SK-N-SH treated with all-trans-retinoic acid at 6 μM for 48 hours (cell line): ENCODE measurements at regions not wholly inside any gene's neighbourhood (a gene's known extent, or its start where the extent isn't known, plus 50 kb on each side); places are given as distances from the start of the nearest gene placed in this dataset.

ENCODE experiments used
- ATAC-seq: fragments of 200-7000 bp; cut with Tn5 transposase; 3 replicates; pipeline ENCODE4 v1.9.1; 2020; ENCODE audit warnings: mild to moderate bottlenecking, moderate library complexity
- ARNTL ChIP-seq: fragments of 450-650 bp; formaldehyde crosslinking; IDR thresholded peaks from 2 replicates; pipeline ENCODE4 v1.5.0; 2020; ENCODE audit warnings: low read depth, mild to moderate bottlenecking, moderate library complexity, borderline replicate concordance
- BACH2 ChIP-seq: fragments of 250-450 bp; sonication (Bioruptor Pico); IDR thresholded peaks from 2 replicates; pipeline ENCODE4 v1.9.0; 2021; ENCODE audit warnings: mild to moderate bottlenecking, borderline replicate concordance
- CSDC2 ChIP-seq: fragments of 250-450 bp; sonication (Bioruptor Pico); IDR thresholded peaks from 2 replicates; pipeline ENCODE4 v1.5.0; 2020; ENCODE audit warnings: mild to moderate bottlenecking, moderate library complexity
- GLIS3 ChIP-seq: fragments of 250-450 bp; sonication (Bioruptor Pico); IDR thresholded peaks from 2 replicates; pipeline ENCODE4 v1.5.0; 2020; ENCODE audit warnings: mild to moderate bottlenecking, moderate library complexity
- ISL1 ChIP-seq: fragments of 250-450 bp; sonication (Bioruptor Pico); IDR thresholded peaks from 2 replicates; pipeline ENCODE4 v2.1.2; 2022; ENCODE audit warnings: mild to moderate bottlenecking, moderate library complexity
- OSR1 ChIP-seq: fragments of 250-450 bp; sonication (Bioruptor Pico); IDR thresholded peaks from 2 replicates; pipeline ENCODE4 v1.8.0; 2022; ENCODE audit warnings: moderate library complexity, mild to moderate bottlenecking, inconsistent platforms
- POU6F1 ChIP-seq: fragments of 250-450 bp; sonication (Bioruptor Pico); IDR thresholded peaks from 2 replicates; pipeline ENCODE4 v1.8.0; 2021; ENCODE audit warnings: low read depth, mild to moderate bottlenecking, moderate library complexity, borderline replicate concordance
- PPARA ChIP-seq: fragments of 250-450 bp; sonication (Bioruptor Pico); IDR thresholded peaks from 2 replicates; pipeline ENCODE4 v1.5.0; 2020; ENCODE audit warnings: mild to moderate bottlenecking, borderline replicate concordance
- SNAI2 ChIP-seq: fragments of 250-450 bp; sonication (Bioruptor Pico); IDR thresholded peaks from 2 replicates; pipeline ENCODE4 v1.5.0; 2020; ENCODE audit warnings: mild to moderate bottlenecking, moderate library complexity
- TCF4 ChIP-seq: fragments of 250-450 bp; sonication (Bioruptor Pico); IDR thresholded peaks from 2 replicates; pipeline ENCODE4 v1.8.0; 2021; ENCODE audit warnings: mild to moderate bottlenecking, moderate library complexity, borderline replicate concordance
- TOX ChIP-seq: fragments of 250-450 bp; sonication (Bioruptor Pico); IDR thresholded peaks from 2 replicates; pipeline ENCODE4 v1.8.0; 2021; ENCODE audit warnings: mild to moderate bottlenecking, moderate library complexity, borderline replicate concordance
- ZC3H10 ChIP-seq: fragments of 250-450 bp; sonication (Bioruptor Pico); IDR thresholded peaks from 2 replicates; pipeline ENCODE4 v1.5.1; 2021; ENCODE audit warnings: mild to moderate bottlenecking, moderate library complexity
- ZFP3 ChIP-seq: fragments of 250-450 bp; sonication (Bioruptor Pico); IDR thresholded peaks from 2 replicates; pipeline ENCODE4 v1.5.0; 2020; ENCODE audit warnings: mild to moderate bottlenecking, moderate library complexity
- ZFP30 ChIP-seq: fragments of 450-650 bp; formaldehyde crosslinking; IDR thresholded peaks from 2 replicates; pipeline ENCODE4 v1.5.0; 2022; ENCODE audit warnings: mild to moderate bottlenecking, moderate library complexity
- ZNF70 ChIP-seq: fragments of 450-650 bp; formaldehyde crosslinking; IDR thresholded peaks from 2 replicates; pipeline ENCODE4 v1.5.0; 2020; ENCODE audit warnings: mild to moderate bottlenecking, moderate library complexity
- TF ChIP-seq, protein P1 (sequence below): fragments of 250-450 bp; sonication (Bioruptor Pico); IDR thresholded peaks from 2 replicates; pipeline ENCODE4 v1.5.1; 2020; ENCODE audit warnings: low read depth, mild to moderate bottlenecking, moderate library complexity
- TF ChIP-seq, protein P2 (sequence below): fragments of 250-450 bp; sonication (Bioruptor Pico); IDR thresholded peaks from 2 replicates; pipeline ENCODE4 v1.5.1; 2021; ENCODE audit warnings: mild to moderate bottlenecking, moderate library complexity
- TF ChIP-seq, protein P3 (sequence below): fragments of 250-450 bp; sonication (Bioruptor Pico); IDR thresholded peaks from 2 replicates; pipeline ENCODE4 v1.5.0; 2020; ENCODE audit warnings: mild to moderate bottlenecking, moderate library complexity
- TF ChIP-seq, protein P4 (sequence below): fragments of 250-450 bp; sonication (Bioruptor Pico); IDR thresholded peaks from 2 replicates; pipeline ENCODE4 v1.8.0; 2020; ENCODE audit warnings: mild to moderate bottlenecking, moderate library complexity, borderline replicate concordance

- TF ChIP-seq GLIS3 (CRISPR knock-in tag) (no peak), ISL1 (no peak)
- no peak for ATAC-seq
Observed at GRCh38 chr7:26048663-26049062, 103.3 kb upstream of the NFE2L3 start.

GRCh38 chr7:26049081-26049480, 102.9 kb upstream of the NFE2L3 start:
- ATAC-seq, result no peak

DNA sequence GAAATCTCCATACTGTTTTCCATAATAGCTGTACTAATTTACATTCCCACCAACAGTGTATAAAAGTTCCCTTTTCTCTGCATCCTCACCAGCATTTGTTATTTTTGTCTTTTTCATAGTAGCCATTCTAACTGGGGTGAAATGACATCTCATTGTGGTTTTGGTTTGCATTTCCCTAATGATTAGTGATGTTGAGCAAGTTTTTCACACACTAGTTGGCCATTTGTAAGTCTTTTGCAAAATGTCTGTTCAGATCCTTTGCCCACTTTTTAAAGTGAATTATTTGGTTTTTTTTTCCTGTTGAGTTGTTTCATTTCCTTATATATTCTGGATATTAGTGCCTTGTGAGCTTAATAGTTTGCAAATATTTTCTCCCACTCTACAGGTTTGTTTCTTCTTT, 101.0 kb upstream of the NFE2L3 start:
- no peak for ATAC-seq
- TF ChIP-seq ARNTL (CRISPR knock-in tag) (no peak), TOX (CRISPR knock-in tag) (no peak), ZNF70 (CRISPR knock-in tag) (no peak), SNAI2 (CRISPR knock-in tag) (no peak), POU6F1 (CRISPR knock-in tag) (no peak), ZFP30 (CRISPR knock-in tag) (no peak), ISL1 (no peak), CSDC2 (no peak)
- TF ChIP-seq, protein P1, sequence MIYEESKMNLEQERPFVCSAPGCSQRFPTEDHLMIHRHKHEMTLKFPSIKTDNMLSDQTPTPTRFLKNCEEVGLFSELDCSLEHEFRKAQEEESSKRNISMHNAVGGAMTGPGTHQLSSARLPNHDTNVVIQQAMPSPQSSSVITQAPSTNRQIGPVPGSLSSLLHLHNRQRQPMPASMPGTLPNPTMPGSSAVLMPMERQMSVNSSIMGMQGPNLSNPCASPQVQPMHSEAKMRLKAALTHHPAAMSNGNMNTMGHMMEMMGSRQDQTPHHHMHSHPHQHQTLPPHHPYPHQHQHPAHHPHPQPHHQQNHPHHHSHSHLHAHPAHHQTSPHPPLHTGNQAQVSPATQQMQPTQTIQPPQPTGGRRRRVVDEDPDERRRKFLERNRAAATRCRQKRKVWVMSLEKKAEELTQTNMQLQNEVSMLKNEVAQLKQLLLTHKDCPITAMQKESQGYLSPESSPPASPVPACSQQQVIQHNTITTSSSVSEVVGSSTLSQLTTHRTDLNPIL, result no peak

More at GRCh38 chr7:26049081-26049480, 102.9 kb upstream of the NFE2L3 start:
- TF ChIP-seq PPARA (CRISPR knock-in tag), result no peak
- TF ChIP-seq TOX (CRISPR knock-in tag), result no peak
- TF ChIP-seq ISL1, result no peak
- TF ChIP-seq OSR1 (CRISPR knock-in tag), result no peak
- TF ChIP-seq ZNF70 (CRISPR knock-in tag), result no peak
- TF ChIP-seq POU6F1 (CRISPR knock-in tag), result no peak
- TF ChIP-seq, protein P2, sequence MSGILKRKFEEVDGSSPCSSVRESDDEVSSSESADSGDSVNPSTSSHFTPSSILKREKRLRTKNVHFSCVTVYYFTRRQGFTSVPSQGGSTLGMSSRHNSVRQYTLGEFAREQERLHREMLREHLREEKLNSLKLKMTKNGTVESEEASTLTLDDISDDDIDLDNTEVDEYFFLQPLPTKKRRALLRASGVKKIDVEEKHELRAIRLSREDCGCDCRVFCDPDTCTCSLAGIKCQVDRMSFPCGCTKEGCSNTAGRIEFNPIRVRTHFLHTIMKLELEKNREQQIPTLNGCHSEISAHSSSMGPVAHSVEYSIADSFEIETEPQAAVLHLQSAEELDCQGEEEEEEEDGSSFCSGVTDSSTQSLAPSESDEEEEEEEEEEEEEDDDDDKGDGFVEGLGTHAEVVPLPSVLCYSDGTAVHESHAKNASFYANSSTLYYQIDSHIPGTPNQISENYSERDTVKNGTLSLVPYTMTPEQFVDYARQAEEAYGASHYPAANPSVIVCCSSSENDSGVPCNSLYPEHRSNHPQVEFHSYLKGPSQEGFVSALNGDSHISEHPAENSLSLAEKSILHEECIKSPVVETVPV, result no peak
- no peak for TF ChIP-seq ZC3H10
- TF ChIP-seq, protein P1, result no peak
- TF ChIP-seq, protein P3, sequence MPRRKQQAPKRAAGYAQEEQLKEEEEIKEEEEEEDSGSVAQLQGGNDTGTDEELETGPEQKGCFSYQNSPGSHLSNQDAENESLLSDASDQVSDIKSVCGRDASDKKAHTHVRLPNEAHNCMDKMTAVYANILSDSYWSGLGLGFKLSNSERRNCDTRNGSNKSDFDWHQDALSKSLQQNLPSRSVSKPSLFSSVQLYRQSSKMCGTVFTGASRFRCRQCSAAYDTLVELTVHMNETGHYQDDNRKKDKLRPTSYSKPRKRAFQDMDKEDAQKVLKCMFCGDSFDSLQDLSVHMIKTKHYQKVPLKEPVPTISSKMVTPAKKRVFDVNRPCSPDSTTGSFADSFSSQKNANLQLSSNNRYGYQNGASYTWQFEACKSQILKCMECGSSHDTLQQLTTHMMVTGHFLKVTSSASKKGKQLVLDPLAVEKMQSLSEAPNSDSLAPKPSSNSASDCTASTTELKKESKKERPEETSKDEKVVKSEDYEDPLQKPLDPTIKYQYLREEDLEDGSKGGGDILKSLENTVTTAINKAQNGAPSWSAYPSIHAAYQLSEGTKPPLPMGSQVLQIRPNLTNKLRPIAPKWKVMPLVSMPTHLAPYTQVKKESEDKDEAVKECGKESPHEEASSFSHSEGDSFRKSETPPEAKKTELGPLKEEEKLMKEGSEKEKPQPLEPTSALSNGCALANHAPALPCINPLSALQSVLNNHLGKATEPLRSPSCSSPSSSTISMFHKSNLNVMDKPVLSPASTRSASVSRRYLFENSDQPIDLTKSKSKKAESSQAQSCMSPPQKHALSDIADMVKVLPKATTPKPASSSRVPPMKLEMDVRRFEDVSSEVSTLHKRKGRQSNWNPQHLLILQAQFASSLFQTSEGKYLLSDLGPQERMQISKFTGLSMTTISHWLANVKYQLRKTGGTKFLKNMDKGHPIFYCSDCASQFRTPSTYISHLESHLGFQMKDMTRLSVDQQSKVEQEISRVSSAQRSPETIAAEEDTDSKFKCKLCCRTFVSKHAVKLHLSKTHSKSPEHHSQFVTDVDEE, result no peak
- no peak for TF ChIP-seq SNAI2 (CRISPR knock-in tag)
- TF ChIP-seq, protein P4, sequence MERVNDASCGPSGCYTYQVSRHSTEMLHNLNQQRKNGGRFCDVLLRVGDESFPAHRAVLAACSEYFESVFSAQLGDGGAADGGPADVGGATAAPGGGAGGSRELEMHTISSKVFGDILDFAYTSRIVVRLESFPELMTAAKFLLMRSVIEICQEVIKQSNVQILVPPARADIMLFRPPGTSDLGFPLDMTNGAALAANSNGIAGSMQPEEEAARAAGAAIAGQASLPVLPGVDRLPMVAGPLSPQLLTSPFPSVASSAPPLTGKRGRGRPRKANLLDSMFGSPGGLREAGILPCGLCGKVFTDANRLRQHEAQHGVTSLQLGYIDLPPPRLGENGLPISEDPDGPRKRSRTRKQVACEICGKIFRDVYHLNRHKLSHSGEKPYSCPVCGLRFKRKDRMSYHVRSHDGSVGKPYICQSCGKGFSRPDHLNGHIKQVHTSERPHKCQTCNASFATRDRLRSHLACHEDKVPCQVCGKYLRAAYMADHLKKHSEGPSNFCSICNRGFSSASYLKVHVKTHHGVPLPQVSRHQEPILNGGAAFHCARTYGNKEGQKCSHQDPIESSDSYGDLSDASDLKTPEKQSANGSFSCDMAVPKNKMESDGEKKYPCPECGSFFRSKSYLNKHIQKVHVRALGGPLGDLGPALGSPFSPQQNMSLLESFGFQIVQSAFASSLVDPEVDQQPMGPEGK, result no peak
- no peak for TF ChIP-seq BACH2 (CRISPR knock-in tag)
- TF ChIP-seq ZFP3 (CRISPR knock-in tag), result no peak
- TF ChIP-seq GLIS3 (CRISPR knock-in tag), result no peak
- TF ChIP-seq TCF4 (CRISPR knock-in tag), result no peak
- TF ChIP-seq ZFP30 (CRISPR knock-in tag), result no peak
